HG02678 (cell line): ENCODE measurements at regions not wholly inside any gene's neighbourhood (a gene's known extent, or its start where the extent isn't known, plus 50 kb on each side); places are given as distances from the start of the nearest gene placed in this dataset.

Source experiments
- ATAC-seq: cut with Tn5 transposase; IDR thresholded peaks from one replicate; pipeline ENCODE4 v1.9.1; 2021; ENCODE audit warnings: mild to moderate bottlenecking, moderate library complexity; ENCODE audit not compliant: unreplicated experiment

- no peak for ATAC-seq
These were observed 541.6 kb upstream of the CAMK1G start for GRCh38 chr1:209041927-209042326.

- no peak for ATAC-seq
These were observed 541.1 kb upstream of the CAMK1G start for GRCh38 chr1:209042413-209042812.

- ATAC-seq, result no peak
These were observed 538.0 kb upstream of the CAMK1G start for GRCh38 chr1:209045331-209046057.

- no peak for ATAC-seq
These were observed 537.5 kb upstream of the CAMK1G start for GRCh38 chr1:209046058-209046417.

- ATAC-seq, result no peak
These were observed 536.6 kb upstream of the CAMK1G start for GRCh38 chr1:209046935-209047334.

- ATAC-seq, result no peak
These were observed 534.4 kb upstream of the CAMK1G start for GRCh38 chr1:209048941-209049669.

GRCh38 chr1:209051570-209051969 is 531.9 kb upstream of the CAMK1G start:
- ATAC-seq, result no peak

GRCh38 chr1:209053587-209053986 is 529.9 kb upstream of the CAMK1G start:
- no peak for ATAC-seq

- ATAC-seq, result no peak
These were observed 526.4 kb upstream of the CAMK1G start for GRCh38 chr1:209057083-209057482.

- no peak for ATAC-seq
These were observed 525.6 kb upstream of the CAMK1G start for GRCh38 chr1:209057901-209058300.

GRCh38 chr1:209059376-209059775 is 524.1 kb upstream of the CAMK1G start:
- no peak for ATAC-seq

- ATAC-seq, result no peak
These were observed 523.5 kb upstream of the CAMK1G start for GRCh38 chr1:209059981-209060380.

- ATAC-seq, result no peak
These were observed 521.4 kb upstream of the CAMK1G start for GRCh38 chr1:209062081-209062620.

- no peak for ATAC-seq
These were observed 520.7 kb upstream of the CAMK1G start for GRCh38 chr1:209062863-209063262.

GRCh38 chr1:209063767-209064659 is 519.5 kb upstream of the CAMK1G start:
- ATAC-seq, result no peak

GRCh38 chr1:209064850-209065706 is 518.4 kb upstream of the CAMK1G start:
- ATAC-seq, result no peak

- ATAC-seq, result no peak
These were observed 511.0 kb upstream of the CAMK1G start for GRCh38 chr1:209072481-209072880.

GRCh38 chr1:209073879-209074278 is 509.6 kb upstream of the CAMK1G start:
- no peak for ATAC-seq

GRCh38 chr1:209074575-209075250 is 508.8 kb upstream of the CAMK1G start:
- ATAC-seq, result no peak

- peak; percentile 60 for ATAC-seq
These were observed 506.8 kb upstream of the CAMK1G start for GRCh38 chr1:209076688-209077087.
